HG02970 (cell line): ENCODE measurements at regions not wholly inside any gene's neighbourhood (a gene's known extent, or its start where the extent isn't known, plus 50 kb on each side); places are given as distances from the start of the nearest gene placed in this dataset.
"Not testable (repeated sequence)": the region's sequence is repeated elsewhere in the genome, so short reads cannot be mapped to it uniquely, and the experiment has no call there.

ENCODE experiments used
- ATAC-seq: cut with Tn5 transposase; IDR thresholded peaks from one replicate; pipeline ENCODE4 v1.9.1; 2021; ENCODE audit warnings: mild to moderate bottlenecking, moderate library complexity, moderate number of reproducible peaks; ENCODE audit not compliant: unreplicated experiment, low FRiP score

DNA sequence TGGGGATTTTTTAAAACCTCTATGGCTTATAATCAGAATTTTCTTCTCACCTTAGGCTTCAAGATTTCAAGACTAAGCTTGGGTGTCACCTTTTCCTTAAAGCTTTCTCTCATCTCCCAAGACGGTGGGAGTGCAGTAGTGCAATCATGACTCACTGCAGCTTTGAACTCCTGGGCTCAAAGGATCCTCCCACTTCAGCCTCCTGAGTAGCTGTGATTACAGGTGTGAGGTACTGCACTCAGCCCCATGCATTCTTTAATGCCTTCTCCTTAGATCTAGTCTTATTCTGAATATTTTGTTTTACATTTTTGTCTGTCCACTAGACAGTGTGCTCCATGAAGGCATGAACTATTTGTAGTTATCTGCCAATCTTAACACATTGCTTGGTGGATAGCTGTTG lies 55.7 kb upstream of the FAT3 start:
- no peak for ATAC-seq

DNA sequence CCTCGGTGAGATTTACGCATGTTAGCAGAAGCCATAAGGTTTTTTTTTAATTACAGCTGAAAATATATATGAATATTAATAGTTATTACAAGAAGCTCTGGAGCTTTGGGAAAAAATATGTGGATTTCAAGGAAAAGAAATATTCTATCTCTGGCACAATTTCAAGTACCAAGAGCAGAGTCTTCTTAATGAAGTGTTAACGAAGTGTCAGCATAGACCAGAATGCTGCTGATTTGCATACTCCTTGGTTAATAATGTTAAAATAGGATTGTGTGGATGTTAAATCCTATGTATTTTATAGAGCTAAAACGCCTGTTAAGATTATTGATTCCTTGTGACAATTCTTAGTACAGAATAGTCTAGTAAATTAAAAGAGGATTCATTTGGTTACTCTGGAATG lies 57.0 kb upstream of the FAT3 start:
- no peak for ATAC-seq

DNA sequence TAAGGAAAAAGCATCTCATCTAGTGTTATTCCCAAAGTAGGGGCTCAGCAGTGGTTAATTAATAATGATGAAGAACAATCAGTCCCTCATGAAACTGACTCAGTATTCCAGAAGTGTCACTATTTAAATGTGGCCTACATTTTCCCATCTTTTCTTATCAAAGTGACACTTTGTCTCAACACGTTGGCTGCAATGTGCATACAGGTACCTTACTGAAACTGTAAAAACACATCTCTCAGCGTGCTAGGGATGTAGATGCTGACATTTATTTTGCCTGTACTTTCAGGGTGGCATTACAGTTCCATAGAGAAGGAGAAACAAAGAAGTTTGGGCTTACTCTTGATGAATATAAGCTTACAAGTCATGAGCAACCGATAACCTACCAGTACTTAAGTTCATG lies 58.3 kb upstream of the FAT3 start:
- ATAC-seq: no peak

DNA sequence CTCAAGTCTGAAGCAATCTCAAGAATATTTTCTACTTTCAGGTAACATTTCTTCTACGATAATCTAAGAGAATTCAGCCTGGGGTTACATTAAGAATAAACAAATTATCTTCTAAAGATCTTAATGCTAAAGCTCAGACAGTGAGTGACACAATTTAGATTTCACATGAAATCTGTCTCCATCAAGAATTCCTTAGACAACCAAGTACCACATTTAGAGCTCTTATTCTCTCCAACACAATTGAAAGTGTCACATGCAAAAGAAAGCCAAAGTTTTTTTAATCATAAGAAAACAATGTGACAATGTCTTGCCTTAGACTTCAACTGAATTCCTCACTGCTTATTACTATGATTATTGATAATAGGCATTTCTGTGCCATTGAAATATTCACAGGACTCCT lies 60.7 kb upstream of the FAT3 start:
- no peak for ATAC-seq

DNA sequence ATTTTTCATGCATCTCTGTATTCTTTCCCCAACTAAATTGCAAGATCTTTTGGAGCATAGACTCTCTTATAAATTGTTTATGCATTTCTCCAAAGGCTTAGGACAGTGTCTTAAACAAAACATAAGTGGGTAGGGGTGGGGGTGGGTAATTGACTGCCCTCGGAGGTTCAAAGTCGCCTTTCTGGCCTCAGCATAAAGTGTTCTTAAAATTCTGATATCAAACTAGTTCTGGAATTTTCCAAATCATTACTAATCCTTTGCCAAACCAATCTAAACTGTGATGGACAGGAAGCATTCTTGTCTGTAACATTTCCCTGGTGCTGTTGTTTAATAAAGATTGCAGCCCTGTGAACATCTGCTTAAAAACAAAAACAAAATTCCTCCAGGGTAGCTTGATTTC lies 61.8 kb upstream of the FAT3 start:
- no peak for ATAC-seq

DNA sequence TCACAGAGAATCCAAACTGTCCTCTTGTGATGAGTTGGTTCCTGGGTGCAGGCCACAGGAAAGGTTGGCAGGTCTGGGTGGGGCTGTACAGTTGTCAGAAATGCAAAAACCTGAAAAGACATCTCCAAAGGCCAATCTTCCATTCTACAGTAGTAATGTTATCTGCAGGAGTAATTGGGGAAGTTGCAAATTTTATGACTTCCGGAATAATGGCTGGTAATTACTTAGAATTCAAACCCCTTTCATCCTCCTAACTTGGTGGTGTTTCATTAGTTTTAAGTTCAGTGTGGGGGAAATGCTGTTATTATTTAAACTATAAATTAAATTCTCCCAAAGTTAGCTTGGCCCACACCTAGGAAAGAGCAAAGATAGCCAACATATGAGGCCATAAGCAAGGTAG lies 64.7 kb upstream of the FAT3 start:
- no peak for ATAC-seq

DNA sequence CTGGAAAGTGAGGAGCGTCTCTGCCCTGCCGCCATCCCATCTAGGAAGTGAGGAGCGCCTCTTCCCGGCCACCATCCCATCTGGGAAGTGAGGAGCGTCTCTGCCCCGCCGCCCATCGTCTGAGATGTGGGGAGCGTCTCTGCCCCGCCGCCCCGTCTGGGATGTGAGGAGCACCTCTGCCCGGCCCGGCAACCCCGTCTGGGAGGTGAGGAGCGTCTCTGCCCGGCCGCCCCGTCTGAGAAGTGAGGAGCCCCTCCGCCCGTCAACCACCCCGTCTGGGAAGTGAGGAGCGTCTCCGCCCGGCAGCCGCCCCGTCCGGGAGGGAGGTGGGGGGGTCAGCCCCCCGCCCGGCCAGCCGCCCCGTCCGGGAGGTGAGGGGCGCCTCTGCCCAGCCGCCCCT lies 67.2 kb upstream of the FAT3 start:
- not testable (repeated sequence) for ATAC-seq

DNA sequence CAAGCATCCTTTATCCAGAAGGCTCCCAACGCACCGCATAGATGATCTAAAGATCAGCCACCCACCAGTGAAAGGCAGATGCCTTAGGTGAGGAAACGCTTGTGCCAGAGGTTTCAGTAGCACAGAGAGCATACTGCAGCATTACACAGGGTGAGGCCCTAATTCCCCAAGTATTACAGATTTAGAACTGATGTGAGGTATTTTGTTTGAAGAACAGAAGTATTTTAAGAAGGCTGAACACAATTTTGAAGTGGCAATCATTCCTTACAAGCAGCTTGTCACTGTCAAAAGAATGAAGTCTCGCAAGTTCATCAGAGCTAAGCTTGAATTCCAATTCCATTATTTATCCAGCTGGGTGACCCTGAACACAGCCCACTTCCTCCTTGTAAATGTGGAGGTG lies 70.0 kb upstream of the FAT3 start:
- ATAC-seq: no peak

DNA sequence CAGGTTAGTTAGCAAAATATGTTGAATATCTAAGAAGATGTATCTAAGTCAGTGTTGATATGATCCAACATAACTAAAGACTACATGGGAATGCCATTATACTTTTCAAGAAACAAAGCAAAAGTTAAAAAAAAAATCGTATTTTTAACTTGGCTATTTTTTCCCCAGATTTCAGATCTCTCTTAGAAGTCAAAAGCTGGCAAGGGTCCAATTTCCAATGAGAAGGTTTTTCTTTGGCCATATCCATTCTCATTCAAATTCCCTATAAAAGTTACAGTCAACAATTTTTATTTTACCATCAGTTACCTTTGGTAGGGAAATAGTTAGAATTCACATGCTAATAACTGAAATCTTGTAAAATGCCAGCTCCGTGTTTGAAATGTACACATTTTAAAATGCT lies 70.5 kb upstream of the FAT3 start:
- no peak for ATAC-seq

DNA sequence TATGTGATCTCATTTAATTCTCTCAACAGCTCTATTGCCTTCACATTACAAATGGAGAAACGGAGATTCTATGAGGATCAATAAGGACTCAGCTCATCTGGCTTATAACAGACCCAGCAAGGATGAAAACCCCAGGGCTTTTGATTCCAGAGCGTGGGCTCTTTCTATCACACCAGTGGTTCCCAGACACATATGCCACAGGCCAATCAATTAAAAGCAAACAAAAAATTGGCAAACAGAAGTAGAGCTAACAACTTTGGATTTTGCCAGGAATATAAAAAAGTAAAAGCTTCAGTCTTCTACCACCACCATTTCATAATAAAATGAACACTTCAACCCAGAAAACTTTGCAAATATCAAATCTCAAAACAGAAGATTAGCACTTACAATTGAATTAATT lies 71.1 kb upstream of the FAT3 start:
- no peak for ATAC-seq

DNA sequence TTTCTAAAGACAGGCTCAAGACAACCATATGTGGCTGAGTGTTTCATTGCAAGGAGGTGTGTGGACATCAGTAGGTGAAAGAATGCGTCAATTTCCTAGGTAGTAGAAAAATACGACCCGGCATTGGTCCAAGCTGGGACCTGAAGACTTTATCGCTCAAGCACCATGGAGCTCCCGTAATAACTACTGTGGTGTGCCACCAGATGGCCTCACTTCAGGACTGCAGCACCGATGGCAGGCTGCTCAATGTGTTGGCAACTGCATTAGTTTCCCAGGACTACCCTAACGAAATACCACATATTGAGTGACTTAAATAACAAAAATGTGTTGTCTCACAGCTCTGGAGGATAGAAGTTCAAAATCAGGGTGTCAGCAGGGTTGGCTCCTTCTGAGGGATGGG lies 72.4 kb upstream of the FAT3 start:
- no peak for ATAC-seq

DNA sequence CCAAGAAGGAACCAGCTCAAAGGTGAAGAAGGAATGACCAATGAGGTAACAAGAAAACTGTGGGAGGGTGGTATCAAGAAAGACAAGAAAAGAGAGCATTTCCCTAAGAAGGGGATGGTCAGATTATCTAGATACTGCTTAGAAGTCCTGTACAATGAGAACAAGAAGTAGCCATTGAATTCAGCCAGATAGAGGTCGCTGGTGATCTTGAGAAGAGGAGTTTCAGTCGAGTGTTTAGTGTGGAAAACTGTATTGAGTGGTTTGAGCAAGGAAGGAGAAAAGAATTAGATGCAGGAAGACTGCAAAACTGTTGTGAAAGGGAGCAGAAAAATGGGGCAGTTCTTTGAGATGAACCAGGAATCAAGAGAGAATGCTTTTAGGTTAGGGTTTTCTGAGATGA lies 74.6 kb upstream of the FAT3 start:
- no peak for ATAC-seq

DNA sequence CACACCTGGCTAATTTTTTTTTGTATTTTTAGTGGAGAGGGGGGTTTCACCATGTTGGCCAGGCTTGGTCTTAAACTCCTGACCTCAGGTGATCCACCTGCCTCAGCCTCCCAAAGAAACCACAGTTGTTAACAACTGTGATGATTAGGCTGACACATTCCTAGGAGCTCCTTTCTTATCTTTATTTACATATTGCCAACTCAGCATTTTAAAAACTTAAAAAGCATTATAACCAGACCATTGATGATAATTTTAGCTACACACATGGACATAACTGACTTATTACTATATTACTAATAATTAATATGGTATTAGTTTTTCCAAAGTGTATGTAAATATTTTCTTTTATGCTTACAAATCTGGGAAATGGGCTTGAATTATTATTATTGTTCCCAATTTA lies 82.9 kb upstream of the FAT3 start:
- no peak for ATAC-seq

DNA sequence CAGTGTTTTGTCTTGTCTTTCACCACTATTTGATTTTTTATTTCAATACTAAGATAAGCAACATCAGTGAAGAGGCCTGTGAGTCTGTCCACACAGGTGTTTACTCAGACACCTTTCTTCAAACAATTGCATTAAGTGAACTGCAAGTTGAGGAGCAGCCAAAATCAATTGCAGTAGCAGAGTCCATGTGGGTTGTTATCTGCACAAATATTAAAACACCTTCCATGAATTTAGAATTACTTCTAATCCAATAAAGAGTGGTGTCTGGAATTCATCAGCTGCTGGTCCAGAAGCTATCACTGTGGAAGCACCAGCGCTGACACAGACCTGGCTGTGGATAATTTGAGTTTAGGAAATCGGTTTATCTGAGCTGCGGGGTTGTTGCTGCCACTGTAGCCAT lies 83.5 kb upstream of the FAT3 start:
- ATAC-seq: no peak

DNA sequence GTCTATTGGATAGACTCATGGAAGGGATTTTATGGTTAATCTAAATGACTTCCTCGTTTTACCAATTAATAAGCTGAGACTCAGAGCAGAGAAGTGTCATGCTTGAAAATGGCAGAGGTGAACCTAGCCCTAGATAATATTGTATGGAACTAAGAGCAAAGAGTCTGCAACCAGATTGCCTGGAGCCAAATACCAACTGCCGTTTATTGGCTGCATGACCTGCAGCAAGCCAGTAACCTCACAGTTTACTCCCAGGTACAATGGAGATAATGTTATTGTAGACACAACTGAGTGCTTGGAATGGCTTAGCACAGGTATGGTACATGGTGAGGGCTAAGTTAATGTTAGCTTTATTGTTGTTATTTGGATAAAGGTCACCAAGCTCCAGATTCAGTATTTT lies 84.6 kb upstream of the FAT3 start:
- ATAC-seq: no peak

DNA sequence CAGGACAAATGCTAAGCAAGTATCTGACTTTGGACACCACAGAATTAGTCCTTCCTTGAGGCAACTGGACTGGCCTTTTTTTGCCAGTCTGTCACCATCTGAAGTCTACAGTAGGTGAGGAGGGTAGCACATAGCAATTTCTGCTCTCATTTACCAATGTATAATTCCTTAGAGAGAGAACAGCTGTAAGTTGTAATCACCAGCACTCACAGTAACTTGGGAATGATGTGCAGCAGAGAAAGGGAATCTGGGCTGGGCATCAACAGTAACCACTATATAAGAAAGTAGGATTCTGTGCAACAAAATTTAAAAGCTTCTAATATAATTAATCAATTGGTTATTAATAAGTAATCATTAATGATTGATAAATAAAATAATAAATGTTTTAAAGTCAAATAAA lies 86.3 kb upstream of the FAT3 start:
- no peak for ATAC-seq

DNA sequence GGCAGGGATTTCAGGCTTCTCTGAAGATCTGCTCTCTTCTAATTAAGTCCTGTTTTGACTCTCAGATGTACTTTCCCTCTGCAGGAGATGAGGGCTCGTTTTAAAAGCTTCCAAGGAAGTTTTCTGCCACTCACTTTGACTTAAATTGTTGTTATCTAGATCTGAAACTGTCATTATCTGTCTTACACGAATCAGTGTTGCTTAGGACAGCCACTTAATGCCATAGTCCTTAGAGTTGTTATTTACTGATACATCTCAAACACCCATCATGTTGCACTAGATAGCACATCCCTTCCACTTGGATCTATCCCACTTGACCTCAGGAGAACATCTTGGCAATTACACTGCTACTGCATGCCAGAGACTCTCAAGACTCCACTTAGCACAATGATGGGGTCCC lies 86.9 kb upstream of the FAT3 start:
- no peak for ATAC-seq

DNA sequence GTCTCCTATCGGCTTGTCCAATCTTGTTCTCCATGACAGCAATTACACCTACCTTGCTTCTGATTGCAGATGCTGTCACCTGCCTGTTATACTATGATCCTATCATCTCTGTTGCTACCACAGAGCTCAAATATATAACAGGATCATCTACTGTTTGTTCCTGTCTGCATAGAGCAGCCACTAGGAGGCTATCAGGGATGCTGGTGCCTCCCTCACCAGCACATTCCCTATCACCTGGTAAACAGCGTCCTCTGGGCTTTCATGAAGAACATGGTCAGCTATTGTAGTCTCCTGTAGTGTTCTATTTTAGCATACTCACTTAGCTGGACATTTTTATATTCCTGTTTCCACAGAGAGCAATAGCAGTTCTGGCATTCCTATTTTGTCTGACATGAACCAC lies 87.8 kb upstream of the FAT3 start:
- no peak for ATAC-seq

DNA sequence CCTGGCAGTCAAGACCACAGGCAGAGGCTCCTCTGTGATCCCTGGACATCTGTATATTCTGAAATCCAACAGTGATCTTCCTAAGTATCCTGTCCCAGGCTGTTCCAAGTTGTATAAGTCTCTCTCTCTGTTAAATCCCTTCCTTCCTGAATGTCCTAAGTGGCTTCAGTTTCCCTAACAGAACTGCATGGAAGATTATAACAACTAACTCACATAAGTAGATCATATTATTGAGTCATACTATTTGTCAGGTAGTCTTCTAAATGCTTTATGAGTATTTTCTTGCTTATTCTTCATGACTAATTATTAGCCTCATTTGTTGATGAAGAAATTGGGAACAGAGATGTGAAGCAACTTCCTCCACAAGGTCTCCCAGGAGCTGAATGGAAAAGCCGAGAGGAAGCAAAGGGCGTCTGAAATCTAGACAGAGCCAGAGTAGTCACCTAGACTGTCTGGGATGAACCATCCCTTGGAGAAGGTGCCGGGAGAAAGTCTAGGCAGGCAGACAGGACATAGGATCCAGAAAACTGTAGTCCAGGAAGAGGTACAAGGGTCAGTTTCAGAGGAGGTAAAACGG lies 93.2 kb upstream of the FAT3 start:
- no peak for ATAC-seq

DNA sequence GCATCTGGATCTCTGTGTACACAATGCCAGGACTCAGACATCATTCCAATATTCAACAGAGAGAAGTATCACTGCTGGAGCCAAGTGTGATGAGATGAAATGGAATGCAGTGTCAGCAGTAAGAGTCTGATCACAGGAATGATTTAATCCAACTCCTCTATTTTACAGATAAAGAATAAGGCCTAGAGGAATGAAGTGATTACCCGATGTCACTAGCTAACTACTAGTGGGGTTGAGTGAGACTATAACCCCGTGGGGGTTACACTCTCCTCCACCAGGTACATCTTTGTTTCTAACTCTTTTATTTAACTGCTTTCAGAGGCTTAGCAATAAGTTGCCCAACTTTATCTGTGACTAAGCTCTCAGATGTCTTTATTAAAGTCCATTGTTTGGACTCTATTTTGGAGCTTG lies 94.2 kb upstream of the FAT3 start:
- no peak for ATAC-seq

DNA sequence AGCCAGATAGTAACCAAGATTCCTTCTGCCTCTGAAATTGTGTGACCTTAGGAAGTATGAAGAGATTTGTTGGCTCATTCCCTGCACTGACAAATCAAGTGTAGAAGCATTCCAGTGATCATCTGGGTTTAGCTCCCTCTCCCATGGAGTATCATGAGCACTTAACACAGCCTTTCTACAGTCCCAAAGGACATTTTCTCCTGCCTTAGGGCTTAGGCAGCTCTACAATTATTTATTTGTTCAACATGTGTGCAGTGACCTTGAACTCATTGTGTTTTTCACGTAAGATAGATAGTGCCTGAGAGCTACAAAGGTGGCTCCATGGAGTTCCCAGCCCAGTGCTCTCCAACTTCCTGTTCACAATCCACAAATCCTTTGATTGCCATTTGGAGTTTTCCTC lies 94.8 kb upstream of the FAT3 start:
- ATAC-seq: no peak

DNA sequence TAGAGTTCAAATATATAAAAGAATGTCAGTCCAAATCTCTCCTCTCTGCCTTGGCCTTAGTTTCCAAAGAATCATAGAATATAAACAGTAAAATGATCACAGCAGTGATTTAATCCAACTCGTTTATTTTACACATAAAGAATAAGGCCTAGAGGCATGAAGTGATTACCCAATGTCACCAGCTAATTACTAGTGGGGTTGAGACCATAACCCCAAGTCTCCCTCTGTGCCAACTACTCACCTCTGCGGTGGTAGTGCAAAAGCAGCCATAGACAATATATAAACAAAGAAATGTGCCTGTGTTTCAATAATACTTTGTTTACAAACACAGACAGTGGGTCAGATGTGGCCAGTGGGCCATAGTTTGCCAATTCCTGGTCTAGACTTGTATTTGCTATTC lies 96.6 kb upstream of the FAT3 start:
- no peak for ATAC-seq

DNA sequence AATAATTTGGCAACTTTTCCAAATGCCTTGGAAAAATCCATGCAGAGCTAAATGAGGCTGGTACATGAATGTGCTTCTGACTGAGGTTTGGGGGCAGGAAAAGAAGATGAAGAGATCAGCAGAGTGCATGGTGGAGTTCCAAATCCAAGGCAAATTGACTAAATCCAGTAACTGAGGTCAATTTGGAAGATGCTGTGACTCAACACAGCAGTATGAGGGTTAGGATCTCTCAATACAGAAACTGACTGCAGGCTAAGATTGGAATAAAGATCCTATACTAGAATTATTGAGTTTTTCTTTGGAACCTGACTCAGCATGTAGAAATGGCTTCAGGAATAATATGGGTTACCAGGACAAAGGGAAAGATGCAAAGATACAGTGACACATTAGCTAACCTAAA lies 99.3 kb upstream of the FAT3 start:
- ATAC-seq: no peak
